ENCODE measurements at regions not wholly inside any gene's neighbourhood (a gene's known extent, or its start where the extent isn't known, plus 50 kb on each side); places are given as distances from the start of the nearest gene placed in this dataset.

GRCh38 chr5:30194595-30194994 is 998.9 kb upstream of the CDH6 start:
- H3K4me1 ChIP-seq (ENCODE audit: control insufficient read depth in 2 of 3, insufficient read depth in 2 of 3, low read depth in 1 of 3, low read length in 3 of 3), result no peaks in the 10 kb centered on the region
- H3K27me3 ChIP-seq (ENCODE audit: control insufficient read depth, insufficient read depth, low read length), result no peaks in the 10 kb centered on the region
- no peaks in the 10 kb centered on the region for H3K9me3 ChIP-seq (ENCODE audit: control insufficient read depth in 2 of 3, insufficient read depth in 1 of 3, low read length in 3 of 3)
- H3K9ac ChIP-seq (ENCODE audit: low read length in 3 of 3), result no peak overlapping the region
- no peaks in the 10 kb centered on the region for H3K36me3 ChIP-seq (ENCODE audit: control insufficient read depth in 2 of 3, insufficient read depth in 3 of 3, low read length in 3 of 3)
- no peak for TF ChIP-seq CTCF (IDR thresholded peaks at IDR 0.05; ENCODE audit: borderline replicate concordance, extremely low read depth, insufficient read depth)
- H3K4me3 ChIP-seq (ENCODE audit: low read length in 3 of 3), result no peak overlapping the region
- no peak for DNase-seq
- FAIRE-seq, result no peak
- no peak overlapping the region for H3K27ac ChIP-seq (ENCODE audit: low read depth in 2 of 2, low read length in 2 of 2)
- intact Hi-C loops (cut with DNase I), result no loop called here

GRCh38 chr5:30183795-30184194 is 1009.7 kb upstream of the CDH6 start:
- intact Hi-C loops (cut with DNase I), result no loop called here
- H3K27me3 ChIP-seq (ENCODE audit: control insufficient read depth, insufficient read depth, low read length), result no peaks in the 10 kb centered on the region
- H3K4me3 ChIP-seq (ENCODE audit: low read length in 3 of 3), result no peak overlapping the region
- FAIRE-seq, result no peak
- no peak overlapping the region for H3K9ac ChIP-seq (ENCODE audit: low read length in 3 of 3)
- H3K4me1 ChIP-seq (ENCODE audit: control insufficient read depth in 2 of 3, insufficient read depth in 2 of 3, low read depth in 1 of 3, low read length in 3 of 3), result no peaks in the 10 kb centered on the region
- no peak for TF ChIP-seq CTCF (IDR thresholded peaks at IDR 0.05; ENCODE audit: borderline replicate concordance, extremely low read depth, insufficient read depth)
- DNase-seq, result no peak
- H3K9me3 ChIP-seq (ENCODE audit: control insufficient read depth in 2 of 3, insufficient read depth in 1 of 3, low read length in 3 of 3), result no peaks in the 10 kb centered on the region
- no peaks in the 10 kb centered on the region for H3K36me3 ChIP-seq (ENCODE audit: control insufficient read depth in 2 of 3, insufficient read depth in 3 of 3, low read length in 3 of 3)
- H3K27ac ChIP-seq (ENCODE audit: low read depth in 2 of 2, low read length in 2 of 2), result no peak overlapping the region

GRCh38 chr5:30156156-30156555 is 1037.3 kb upstream of the CDH6 start:
- no peak overlapping the region for H3K27ac ChIP-seq (ENCODE audit: low read depth in 2 of 2, low read length in 2 of 2)
- FAIRE-seq, result no peak
- no peak overlapping the region for H3K4me3 ChIP-seq (ENCODE audit: low read length in 3 of 3)
- H3K9ac ChIP-seq (ENCODE audit: low read length in 3 of 3), result no peak overlapping the region
- H3K36me3 ChIP-seq (ENCODE audit: control insufficient read depth in 2 of 3, insufficient read depth in 3 of 3, low read length in 3 of 3), result no peaks in the 10 kb centered on the region
- intact Hi-C loops (cut with DNase I), result no loop called here
- no peak for DNase-seq
- no peak for TF ChIP-seq CTCF (IDR thresholded peaks at IDR 0.05; ENCODE audit: borderline replicate concordance, extremely low read depth, insufficient read depth)
- no peaks in the 10 kb centered on the region for H3K27me3 ChIP-seq (ENCODE audit: control insufficient read depth, insufficient read depth, low read length)
- peaks cover 0 to 2% (median 0%) of the 10 kb centered on the region in 3 donors for H3K9me3 ChIP-seq (ENCODE audit: control insufficient read depth in 2 of 3, insufficient read depth in 1 of 3, low read length in 3 of 3)
- H3K4me1 ChIP-seq (ENCODE audit: control insufficient read depth in 2 of 3, insufficient read depth in 2 of 3, low read depth in 1 of 3, low read length in 3 of 3), result no peaks in the 10 kb centered on the region

GRCh38 chr5:30152431-30152830 is 1041.1 kb upstream of the CDH6 start:
- no peak for TF ChIP-seq CTCF (IDR thresholded peaks at IDR 0.05; ENCODE audit: borderline replicate concordance, extremely low read depth, insufficient read depth)
- DNase-seq (no peak), FAIRE-seq (no peak)
- H3K4me3 ChIP-seq (ENCODE audit: low read length in 3 of 3), result no peak overlapping the region
- no peaks in the 10 kb centered on the region for H3K27me3 ChIP-seq (ENCODE audit: control insufficient read depth, insufficient read depth, low read length)
- no peaks in the 10 kb centered on the region for H3K36me3 ChIP-seq (ENCODE audit: control insufficient read depth in 2 of 3, insufficient read depth in 3 of 3, low read length in 3 of 3)
- intact Hi-C loops (cut with DNase I), result no loop called here
- peaks cover 0 to 2% (median 0%) of the 10 kb centered on the region in 3 donors for H3K9me3 ChIP-seq (ENCODE audit: control insufficient read depth in 2 of 3, insufficient read depth in 1 of 3, low read length in 3 of 3)
- H3K9ac ChIP-seq (ENCODE audit: low read length in 3 of 3), result no peak overlapping the region
- H3K4me1 ChIP-seq (ENCODE audit: control insufficient read depth in 2 of 3, insufficient read depth in 2 of 3, low read depth in 1 of 3, low read length in 3 of 3), result no peaks in the 10 kb centered on the region
- no peak overlapping the region for H3K27ac ChIP-seq (ENCODE audit: low read depth in 2 of 2, low read length in 2 of 2)
